K562 (cell line): ENCODE measurements at regions not wholly inside any gene's neighbourhood (a gene's known extent, or its start where the extent isn't known, plus 50 kb on each side); places are given as distances from the start of the nearest gene placed in this dataset.

Source experiments
- AFF4 ChIP-seq: sonication (generic); formaldehyde crosslinking; IDR thresholded peaks from 2 replicates; pipeline ENCODE4 v1.8.0; 2023; ENCODE audit warnings: mild to moderate bottlenecking, missing genetic modification reagents
- DPF2 ChIP-seq: fragments of 450-650 bp; IDR thresholded peaks from 2 replicates; pipeline ENCODE4 v1.6.1; 2016
- HNRNPL ChIP-seq: fragments of 200-400 bp; formaldehyde crosslinking; IDR thresholded peaks from 2 replicates; pipeline ENCODE4 v1.6.1; 2017; ENCODE audit warnings: low read depth, mild to moderate bottlenecking, low read length
- KDM1A ChIP-seq, 2 experiments: fragments of 450-650 bp; IDR thresholded peaks; 2 replicates each; pipeline ENCODE4 v1.6.1; 2016; ENCODE audit warnings: mild to moderate bottlenecking in 2 of 2
- KLF1 ChIP-seq: fragments of 450-650 bp; IDR thresholded peaks from 2 replicates; pipeline ENCODE4 v1.6.1; 2016; ENCODE audit warnings: missing genetic modification characterization, missing compliant biosample characterization
- MTA1 ChIP-seq: fragments of 450-650 bp; IDR thresholded peaks from 2 replicates; pipeline ENCODE4 v1.6.1; 2017; ENCODE audit warnings: borderline replicate concordance
- POLR3G ChIP-seq: IDR thresholded peaks from 2 replicates; pipeline ENCODE4 v1.6.1; 2011; ENCODE audit not compliant: insufficient read length, insufficient replicate concordance; ENCODE audit errors: extremely low read depth
- RBBP5 ChIP-seq: fragments of 200-600 bp; sonication (generic); IDR thresholded peaks from 2 replicates; pipeline ENCODE4 v1.6.1; 2012; ENCODE audit warnings: borderline replicate concordance, mild to moderate bottlenecking, low read length, control low read depth, inconsistent platforms; ENCODE audit not compliant: insufficient read depth, poor library complexity, severe bottlenecking
- SMC3 ChIP-seq: conservative IDR thresholded peaks from 2 replicates; pipeline ENCODE4 v1.6.1; 2011; ENCODE audit warnings: low read depth, low read length, improper control_type of control experiment; ENCODE audit not compliant: insufficient read depth

GRCh38 chr1:229190057-229190575 is 80.8 kb upstream of the RAB4A start:
- TF ChIP-seq RBBP5 (no peak), AFF4 (CRISPR knock-in tag) (no peak), KLF1 (no peak), DPF2 (no peak), SMC3 (no peak), MTA1 (no peak), HNRNPL (no peak), POLR3G (no peak), KDM1A (IDR thresholded peaks at IDR 0.05) (no peak)
